DND-41 (cell line): ENCODE measurements at regions not wholly inside any gene's neighbourhood (a gene's known extent, or its start where the extent isn't known, plus 50 kb on each side); places are given as distances from the start of the nearest gene placed in this dataset.
"Not testable (repeated sequence)": the region's sequence is repeated elsewhere in the genome, so short reads cannot be mapped to it uniquely, and the experiment has no call there.

Experiments used
- ATAC-seq: fragments of 200-7000 bp; cut with Tn5 transposase; 3 replicates; pipeline ENCODE4 v1.9.1; 2021; ENCODE audit warnings: low read depth; ENCODE audit not compliant: insufficient read depth
- DNase-seq: peaks from one replicate; pipeline ENCODE4 v3.0.0-alpha.2; 2020
- H2AFZ ChIP-seq: 2 replicates; pipeline ENCODE4 v1.6.0; 2012; ENCODE audit warnings: low read depth, low read length
- H3K27ac ChIP-seq: 2 replicates; pipeline ENCODE4 v1.5.1; 2012; ENCODE audit warnings: low read length, inconsistent platforms
- H3K27me3 ChIP-seq: fragments of 200-600 bp; sonication (generic); 2 replicates; pipeline ENCODE4 v1.6.0; 2012; ENCODE audit warnings: low read length, mild to moderate bottlenecking, inconsistent platforms; ENCODE audit not compliant: insufficient read depth, poor library complexity
- H3K36me3 ChIP-seq: 2 replicates; pipeline ENCODE4 v1.5.1; 2012; ENCODE audit warnings: low read length, inconsistent platforms; ENCODE audit not compliant: insufficient read depth
- H3K4me1 ChIP-seq: 2 replicates; pipeline ENCODE4 v1.5.1; 2012; ENCODE audit warnings: mild to moderate bottlenecking, low read length; ENCODE audit not compliant: insufficient read depth
- H3K4me2 ChIP-seq: 2 replicates; pipeline ENCODE4 v1.6.0; 2012; ENCODE audit warnings: mild to moderate bottlenecking, moderate library complexity, low read length, inconsistent platforms; ENCODE audit not compliant: insufficient read depth
- H3K4me3 ChIP-seq, 2 experiments: fragments of 200-600 bp in 1 of 2; shearing (Covaris generic) in 1 of 2; 2 replicates each; pipeline ENCODE4 v1.5.1; 2012 to 2016; ENCODE audit warnings: inconsistent platforms in 2 of 2, low read length in 2 of 2, mild to moderate bottlenecking in 2 of 2, low read depth in 1 of 2, moderate library complexity in 1 of 2
- H3K79me2 ChIP-seq: 2 replicates; pipeline ENCODE4 v1.6.0; 2012; ENCODE audit warnings: low read length, inconsistent platforms; ENCODE audit not compliant: insufficient read depth
- H3K9ac ChIP-seq: 2 replicates; pipeline ENCODE4 v1.6.0; 2012; ENCODE audit warnings: low read depth, mild to moderate bottlenecking, inconsistent platforms, low read length, moderate library complexity
- H3K9me3 ChIP-seq: 2 replicates; pipeline ENCODE4 v1.5.1; 2012; ENCODE audit warnings: low read length, moderate library complexity, mild to moderate bottlenecking, inconsistent platforms; ENCODE audit not compliant: insufficient read depth, severe bottlenecking
- H4K20me1 ChIP-seq: 2 replicates; pipeline ENCODE4 v1.6.0; 2012; ENCODE audit warnings: low read length; ENCODE audit not compliant: insufficient read depth
- CTCF ChIP-seq: IDR thresholded peaks from 2 replicates; pipeline ENCODE4 v1.5.1; 2012; ENCODE audit warnings: borderline replicate concordance, low read length, moderate library complexity, mild to moderate bottlenecking; ENCODE audit not compliant: poor library complexity, severe bottlenecking; ENCODE audit errors: extremely low read depth
- EZH2 ChIP-seq: IDR thresholded peaks from 3 replicates; pipeline ENCODE4 v1.6.1; 2012; ENCODE audit warnings: borderline replicate concordance, low read depth, mild to moderate bottlenecking, moderate library complexity, low read length, inconsistent platforms; ENCODE audit not compliant: severe bottlenecking

DNA sequence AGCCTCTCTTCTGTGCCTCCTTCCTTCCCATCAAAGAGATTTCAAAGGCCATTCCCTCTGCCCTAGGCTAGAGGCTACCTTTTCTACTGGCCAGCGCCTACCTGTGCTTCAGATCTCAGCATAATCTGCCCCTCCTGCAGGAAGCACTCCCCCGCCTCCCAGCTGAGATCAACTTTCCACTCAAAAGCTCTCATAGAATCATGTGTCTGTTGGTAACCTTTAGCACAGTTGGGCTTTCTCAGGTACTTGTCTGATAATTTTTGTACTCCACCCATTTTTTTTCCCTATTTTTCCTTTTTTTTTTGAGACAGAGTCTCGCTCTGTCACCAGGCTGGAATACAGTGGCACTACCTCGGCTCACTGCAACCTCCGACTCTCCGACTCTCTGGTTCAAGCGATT, 231.0 kb upstream of the PRSS58 start:
- Histone ChIP-seq H3K4me2 (no peak overlapping the region), H2AFZ (no peak overlapping the region), H3K27ac (peak overlapping the region; percentile 65; the same call in 1 of the 2 replicates), H3K9me3 (no peaks in the 10 kb centered on the region), H3K4me1 (peaks cover 65% of the 10 kb centered on the region), H4K20me1 (no peaks in the 10 kb centered on the region), H3K4me3 (no peak overlapping the region), H3K9ac (no peak overlapping the region), H3K36me3 (no peaks in the 10 kb centered on the region), H3K79me2 (no peaks in the 10 kb centered on the region), H3K27me3 (no peaks in the 10 kb centered on the region)
- DNase-seq (no peak), ATAC-seq (no peak)
- TF ChIP-seq EZH2 (no peak), CTCF (no peak)

- Histone ChIP-seq H3K4me3 (no peak overlapping the region), H3K79me2 (no peaks in the 10 kb centered on the region), H3K9me3 (no peaks in the 10 kb centered on the region), H3K36me3 (no peaks in the 10 kb centered on the region), H3K27me3 (no peaks in the 10 kb centered on the region), H3K27ac (peak overlapping the region; percentile 65), H3K4me1 (peaks cover 70% of the 10 kb centered on the region), H4K20me1 (no peaks in the 10 kb centered on the region), H2AFZ (no peak overlapping the region), H3K9ac (0 out of 2 replicates have a peak overlapping the region, but pooled peaks have one; percentile 10), H3K4me2 (no peak overlapping the region)
- DNase-seq (no peak), ATAC-seq (no peak; the same call in 2 of the 3 replicates)
- TF ChIP-seq EZH2 (no peak), CTCF (no peak)
Measured at GRCh38 chr7:142488036-142488633, 230.3 kb upstream of the PRSS58 start.

- H3K27ac ChIP-seq = peak overlapping the region; percentile 65
- not testable (repeated sequence) for H3K9me3 ChIP-seq, H3K36me3 ChIP-seq, H4K20me1 ChIP-seq, H2AFZ ChIP-seq, H3K79me2 ChIP-seq, H3K27me3 ChIP-seq, H3K4me3 ChIP-seq, ATAC-seq, H3K4me2 ChIP-seq, DNase-seq
- H3K4me1 ChIP-seq = peaks cover 72% of the 10 kb centered on the region
- 0 out of 2 replicates have a peak overlapping the region, but pooled peaks have one; percentile 10 for H3K9ac ChIP-seq
Measured at GRCh38 chr7:142487565-142487964, 229.7 kb upstream of the PRSS58 start.

DNA sequence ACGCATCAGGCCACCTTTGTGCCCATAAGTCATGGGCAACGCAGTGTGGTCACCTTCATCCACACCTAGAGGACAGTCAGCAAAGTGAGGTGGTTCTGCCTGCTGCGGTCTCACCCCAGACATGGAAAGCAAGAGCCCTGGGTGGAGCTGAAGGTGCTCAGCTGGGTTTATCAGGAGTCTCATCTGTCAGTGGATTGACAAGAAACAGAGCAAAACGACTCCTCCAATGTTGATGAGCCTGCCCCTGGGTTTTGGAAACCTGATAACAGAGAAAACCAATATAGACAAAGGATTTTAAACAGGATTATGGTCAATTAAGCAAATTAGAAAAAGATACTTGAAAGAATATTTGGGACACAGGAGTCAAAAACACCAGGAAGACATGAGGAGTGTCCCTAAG, 229.3 kb upstream of the PRSS58 start:
- peaks cover 72% of the 10 kb centered on the region for H3K4me1 ChIP-seq
- H3K27me3 ChIP-seq = no peaks in the 10 kb centered on the region
- H3K4me2 ChIP-seq = no peak overlapping the region
- H4K20me1 ChIP-seq = no peaks in the 10 kb centered on the region
- ATAC-seq (no peak), DNase-seq (no peak)
- H3K9ac ChIP-seq = no peak overlapping the region
- no peaks in the 10 kb centered on the region for H3K36me3 ChIP-seq
- TF ChIP-seq CTCF (no peak), EZH2 (no peak)
- H2AFZ ChIP-seq = no peak overlapping the region
- no peak overlapping the region for H3K4me3 ChIP-seq
- 0 out of 2 replicates have a peak, but pooled peaks cover under 1% of the 10 kb centered on the region for H3K79me2 ChIP-seq
- no peaks in the 10 kb centered on the region for H3K9me3 ChIP-seq
- H3K27ac ChIP-seq = peak overlapping the region; percentile 68; the same call in 1 of the 2 replicates
